MM.1S (cell line): ENCODE measurements at regions not wholly inside any gene's neighbourhood (a gene's known extent, or its start where the extent isn't known, plus 50 kb on each side); places are given as distances from the start of the nearest gene placed in this dataset.

Source experiments
- EZH2 ChIP-seq: fragments of 300-600 bp; sonication (generic); optimal IDR thresholded peaks from 2 replicates; pipeline ENCODE3; 2017; ENCODE audit warnings: low read depth, mild to moderate bottlenecking, antibody characterized with exemption, low read length, mixed read lengths
- EZH2phosphoT487 ChIP-seq: fragments of 300-600 bp; sonication (generic); IDR thresholded peaks from 2 replicates; pipeline ENCODE4 v1.6.1; 2018; ENCODE audit warnings: antibody characterized with exemption, low read length
- TF ChIP-seq, protein P1 (sequence below): fragments of 300-600 bp; sonication (generic); IDR thresholded peaks from 2 replicates; pipeline ENCODE4 v1.5.1; 2016; ENCODE audit warnings: antibody characterized with exemption, low read length, mixed read lengths

DNA sequence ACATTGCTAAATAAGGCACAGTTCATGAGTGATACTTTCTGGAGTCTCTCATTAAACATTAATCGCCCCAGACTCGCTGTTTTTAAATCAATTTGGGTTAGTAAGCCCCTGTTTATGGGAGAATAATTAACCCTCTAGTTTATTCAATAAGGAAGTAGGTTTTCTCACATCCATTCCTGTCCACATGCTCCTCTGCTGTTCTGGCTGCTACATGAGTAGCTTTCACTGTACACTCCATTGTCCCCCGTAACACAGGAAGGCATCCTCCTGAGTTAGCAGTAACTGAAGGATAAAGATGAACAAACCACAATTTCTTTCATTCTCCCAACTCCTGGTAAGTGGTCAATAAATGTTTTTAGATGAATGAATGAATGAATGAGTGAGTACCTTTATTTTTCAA is 378.5 kb downstream of the DIPK2A start:
- TF ChIP-seq, protein P1, sequence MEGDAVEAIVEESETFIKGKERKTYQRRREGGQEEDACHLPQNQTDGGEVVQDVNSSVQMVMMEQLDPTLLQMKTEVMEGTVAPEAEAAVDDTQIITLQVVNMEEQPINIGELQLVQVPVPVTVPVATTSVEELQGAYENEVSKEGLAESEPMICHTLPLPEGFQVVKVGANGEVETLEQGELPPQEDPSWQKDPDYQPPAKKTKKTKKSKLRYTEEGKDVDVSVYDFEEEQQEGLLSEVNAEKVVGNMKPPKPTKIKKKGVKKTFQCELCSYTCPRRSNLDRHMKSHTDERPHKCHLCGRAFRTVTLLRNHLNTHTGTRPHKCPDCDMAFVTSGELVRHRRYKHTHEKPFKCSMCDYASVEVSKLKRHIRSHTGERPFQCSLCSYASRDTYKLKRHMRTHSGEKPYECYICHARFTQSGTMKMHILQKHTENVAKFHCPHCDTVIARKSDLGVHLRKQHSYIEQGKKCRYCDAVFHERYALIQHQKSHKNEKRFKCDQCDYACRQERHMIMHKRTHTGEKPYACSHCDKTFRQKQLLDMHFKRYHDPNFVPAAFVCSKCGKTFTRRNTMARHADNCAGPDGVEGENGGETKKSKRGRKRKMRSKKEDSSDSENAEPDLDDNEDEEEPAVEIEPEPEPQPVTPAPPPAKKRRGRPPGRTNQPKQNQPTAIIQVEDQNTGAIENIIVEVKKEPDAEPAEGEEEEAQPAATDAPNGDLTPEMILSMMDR: no peak
- TF ChIP-seq EZH2: no peak
- no peak for TF ChIP-seq EZH2phosphoT487
